GM19193 (cell line): ENCODE measurements at regions not wholly inside any gene's neighbourhood (a gene's known extent, or its start where the extent isn't known, plus 50 kb on each side); places are given as distances from the start of the nearest gene placed in this dataset.

Source experiments
- POLR2A ChIP-seq: IDR thresholded peaks from 4 replicates; pipeline ENCODE4 v1.6.1; 2011; ENCODE audit not compliant: insufficient read depth, insufficient read length; ENCODE audit errors: extremely low read depth

- peak; percentile 47 for TF ChIP-seq POLR2A
Measured at GRCh38 chr4:3954540-3955320, 188.5 kb downstream of the ADRA2C start.
